SIG-M5 (cell line): ENCODE measurements at regions not wholly inside any gene's neighbourhood (a gene's known extent, or its start where the extent isn't known, plus 50 kb on each side); places are given as distances from the start of the nearest gene placed in this dataset.

Source experiments
- DNase-seq: peaks from one replicate; lab custom pipeline; 2025; lab: John Stamatoyannopoulos, UW

- no peak for DNase-seq
These were observed 201.7 kb upstream of the CHRNA7 start for GRCh38 chr15:31828594-31828993.

- no peak for DNase-seq
These were observed 199.7 kb upstream of the CHRNA7 start for GRCh38 chr15:31830591-31830990.

- no peak for DNase-seq
These were observed 198.7 kb upstream of the CHRNA7 start for GRCh38 chr15:31831596-31831995.

- DNase-seq: no peak
These were observed 195.7 kb upstream of the CHRNA7 start for GRCh38 chr15:31834654-31835053.

GRCh38 chr15:31839388-31839787 is 190.9 kb upstream of the CHRNA7 start:
- DNase-seq: no peak

- no peak for DNase-seq
These were observed 189.4 kb upstream of the CHRNA7 start for GRCh38 chr15:31840849-31841476.

- no peak for DNase-seq
These were observed 187.7 kb upstream of the CHRNA7 start for GRCh38 chr15:31842532-31843195.

GRCh38 chr15:31843426-31844055 is 186.8 kb upstream of the CHRNA7 start:
- DNase-seq: no peak

- no peak for DNase-seq
These were observed 184.5 kb upstream of the CHRNA7 start for GRCh38 chr15:31845791-31846190.

- DNase-seq: no peak
These were observed 182.4 kb upstream of the CHRNA7 start for GRCh38 chr15:31847961-31848360.

- no peak for DNase-seq
These were observed 181.7 kb upstream of the CHRNA7 start for GRCh38 chr15:31848621-31849020.

GRCh38 chr15:31852933-31853799 is 177.1 kb upstream of the CHRNA7 start:
- no peak for DNase-seq

- DNase-seq: no peak
These were observed 173.7 kb upstream of the CHRNA7 start for GRCh38 chr15:31856581-31856980.

- DNase-seq: no peak
These were observed 173.1 kb upstream of the CHRNA7 start for GRCh38 chr15:31857194-31857593.

- no peak for DNase-seq
These were observed 172.3 kb upstream of the CHRNA7 start for GRCh38 chr15:31858026-31858425.

GRCh38 chr15:31866248-31866647 is 164.1 kb upstream of the CHRNA7 start:
- no peak for DNase-seq

GRCh38 chr15:31867536-31868442 is 162.5 kb upstream of the CHRNA7 start:
- peak; percentile 16 for DNase-seq

- DNase-seq: no peak
These were observed 160.5 kb upstream of the CHRNA7 start for GRCh38 chr15:31869686-31870307.

GRCh38 chr15:31870328-31871165 is 159.8 kb upstream of the CHRNA7 start, which contains the start of gene OTUD7A:
TSS of gene OTUD7A (minus strand) at chr15:31870673.
- no peak for DNase-seq
